ENCODE measurements at regions not wholly inside any gene's neighbourhood (a gene's known extent, or its start where the extent isn't known, plus 50 kb on each side); places are given as distances from the start of the nearest gene placed in this dataset.

DNA sequence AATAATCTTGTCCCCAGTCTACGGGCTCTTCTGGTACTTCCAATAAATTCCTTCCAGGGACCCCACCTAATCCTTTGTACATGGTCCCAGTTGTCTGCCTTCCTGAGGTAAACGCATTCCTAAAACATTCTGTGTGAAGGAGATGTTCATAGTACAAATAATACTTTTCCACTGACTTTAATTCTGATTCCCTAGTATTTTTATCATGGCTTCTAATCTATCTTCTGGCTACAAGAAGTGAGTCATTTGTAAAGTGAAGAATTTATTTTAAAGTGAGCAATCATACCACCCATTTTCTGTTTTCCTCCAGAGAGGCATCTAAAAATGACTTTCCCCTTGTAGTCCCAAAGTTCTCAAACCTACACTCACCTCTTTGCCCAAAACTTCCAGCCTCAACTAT lies 65.9 kb upstream of the NUDT4 start:
- Histone ChIP-seq H2BK15ac (ENCODE audit: low read depth, low read length) (no peak overlapping the region), H2BK20ac (ENCODE audit: low read depth, low read length) (peak overlapping the region; percentile 27; the same call in 1 of the 2 replicates), H4K20me1 (ENCODE audit: insufficient read depth, low read length) (no peaks in the 10 kb centered on the region), H3K4me1 (ENCODE audit: control insufficient read depth, insufficient read depth, low read length) (peaks cover 2% of the 10 kb centered on the region; the same call in 1 of the 2 replicates), H2AK5ac (ENCODE audit: low read depth, low read length) (0 out of 2 replicates have a peak overlapping the region, but pooled peaks have one; percentile 13), H2AFZ (replicated peaks; ENCODE audit: low read length, poor library complexity) (peak overlapping the region; percentile 58), H3K9ac (ENCODE audit: low read depth, low read length) (no peak overlapping the region), H3K4me3 (ENCODE audit: insufficient read depth, low read depth, low read length) (no peak overlapping the region), H3K4ac (ENCODE audit: low read depth, low read length) (no peak overlapping the region; the same call in 1 of the 2 replicates), H3K27me3 (ENCODE audit: control insufficient read depth, insufficient read depth, low read length) (no peaks in the 10 kb centered on the region), H3K23ac (ENCODE audit: low read depth, low read length) (0 out of 2 replicates have a peak overlapping the region, but pooled peaks have one; percentile 42), H2BK120ac (ENCODE audit: low read depth, low read length) (no peak overlapping the region), H2AK9ac (replicated peaks; ENCODE audit: low read depth, low read length, poor library complexity) (no peak overlapping the region), H3K9me3 (ENCODE audit: control insufficient read depth, insufficient read depth, low read length) (no peaks in the 10 kb centered on the region), H4K8ac (ENCODE audit: low read depth in 2 of 2, low read length in 2 of 2) (no peak overlapping the region), H3K56ac (ENCODE audit: extremely low read depth, insufficient read depth, low read length) (no peak overlapping the region), H3K14ac (replicated peaks; ENCODE audit: low read depth, low read length) (0 out of 2 replicates have a peak overlapping the region, but pooled peaks have one; percentile 50), H2BK5ac (ENCODE audit: low read depth, low read length, poor library complexity, severe bottlenecking) (no peak overlapping the region), H3K27ac (ENCODE audit: insufficient read depth, low read length) (no peak overlapping the region), H4K91ac (ENCODE audit: insufficient read depth, low read depth, low read length) (no peak overlapping the region), H3K18ac (ENCODE audit: low read depth, low read length) (no peak overlapping the region), H4K5ac (ENCODE audit: low read depth, low read length) (no peak overlapping the region), H3K36me3 (ENCODE audit: control insufficient read depth, insufficient read depth, low read length) (no peaks in the 10 kb centered on the region), H3K79me1 (ENCODE audit: low read depth in 1 of 2, low read length in 2 of 2) (no peaks in the 10 kb centered on the region), H3K9me1 (ENCODE audit: insufficient read depth, low read length) (no peaks in the 10 kb centered on the region), H3K4me2 (ENCODE audit: low read depth, low read length) (no peak overlapping the region)
- in situ Hi-C loops (cut with MboI; ENCODE audit: low sequenced_read_pairs) = no loop called here
- WGBS, 2 experiments (ENCODE audit: extremely low coverage in 2 of 2, insufficient read length in 1 of 2) = no CpG with 5 or more reads among the region's 2 CpGs
- ATAC-seq (ENCODE audit: low read depth) = no peak
- intact Hi-C loops (cut with micrococcal nuclease) = no loop called here
- POLR2A ChIA-PET (ENCODE audit: unreplicated experiment) = no interaction called here
- dilution Hi-C loops (cut with HindIII; ENCODE audit: low sequenced_read_pairs, unreplicated experiment) = no loop called here
- TF ChIP-seq CEBPB (IDR thresholded peaks at IDR 0.05; ENCODE audit: low read depth, low read length) (no peak), RFX5 (IDR thresholded peaks at IDR 0.05; ENCODE audit: low read depth, low read length) (no peak), POLR2A (IDR thresholded peaks at IDR 0.05; ENCODE audit: low read depth, low read length) (no peak), RAD21 (IDR thresholded peaks at IDR 0.05; ENCODE audit: low read length) (no peak), BHLHE40 (IDR thresholded peaks at IDR 0.05; ENCODE audit: low read depth, low read length) (no peak), SMC3 (IDR thresholded peaks at IDR 0.05; ENCODE audit: low read depth, low read length) (no peak), CHD1 (IDR thresholded peaks at IDR 0.05; ENCODE audit: low read depth, low read length) (no peak), USF2 (IDR thresholded peaks at IDR 0.05; ENCODE audit: low read depth, low read length) (no peak), MAZ (IDR thresholded peaks at IDR 0.05; ENCODE audit: borderline replicate concordance, low read depth, low read length) (no peak), MXI1 (IDR thresholded peaks at IDR 0.05; ENCODE audit: borderline replicate concordance, low read depth, low read length) (no peak), NFE2L2 (IDR thresholded peaks at IDR 0.05; ENCODE audit: low read depth, low read length) (no peak), MAFK (IDR thresholded peaks at IDR 0.05; ENCODE audit: low read depth, low read length) (no peak), ELK1 (IDR thresholded peaks at IDR 0.05; ENCODE audit: borderline replicate concordance, low read depth, low read length) (no peak)
- CTCF ChIA-PET = no interaction called here
- no TSS peak for BruUV-seq (replicated peaks)
- no peak for DNase-seq

Measured in IMR-90 (cell line).